ENCODE measurements at regions not wholly inside any gene's neighbourhood (a gene's known extent, or its start where the extent isn't known, plus 50 kb on each side); places are given as distances from the start of the nearest gene placed in this dataset.

- peak; percentile 72 for DNase-seq
Measured at GRCh38 chr4:41360214-41360920, 103.6 kb downstream of the UCHL1 start.

GRCh38 chr4:41360921-41361793, 104.4 kb downstream of the UCHL1 start:
- DNase-seq, result peak; percentile 76

- DNase-seq, result peak; percentile 59
Measured at GRCh38 chr4:41361794-41362526, 105.2 kb downstream of the UCHL1 start.

GRCh38 chr4:41362621-41363383, 106.1 kb downstream of the UCHL1 start:
- peak; percentile 14 for DNase-seq

- DNase-seq, result no peak
Measured at GRCh38 chr4:41363384-41363981, 106.8 kb downstream of the UCHL1 start.

- no peak for DNase-seq
Measured at GRCh38 chr4:41364876-41365275, 108.1 kb downstream of the UCHL1 start.

- no peak for DNase-seq
Measured at GRCh38 chr4:41365681-41366080, 109.0 kb downstream of the UCHL1 start.

- no peak for DNase-seq
Measured at GRCh38 chr4:41366911-41367517, 110.3 kb downstream of the UCHL1 start.

- DNase-seq, result no peak
Measured at GRCh38 chr4:41369680-41370079, 113.0 kb downstream of the UCHL1 start.

- DNase-seq, result no peak
Measured at GRCh38 chr4:41373221-41373620, 116.5 kb downstream of the UCHL1 start.

- peak; percentile 22 for DNase-seq
Measured at GRCh38 chr4:41374490-41374889, 117.8 kb downstream of the UCHL1 start.

GRCh38 chr4:41375561-41375960, 118.8 kb downstream of the UCHL1 start:
- no peak for DNase-seq

GRCh38 chr4:41377196-41377595, 120.5 kb downstream of the UCHL1 start:
- no peak for DNase-seq

GRCh38 chr4:41379230-41379629, 122.5 kb downstream of the UCHL1 start:
- DNase-seq, result no peak

- DNase-seq, result no peak
Measured at GRCh38 chr4:41380511-41381157, 123.9 kb downstream of the UCHL1 start.

GRCh38 chr4:41381384-41381783, 124.7 kb downstream of the UCHL1 start:
- no peak for DNase-seq

- no peak for DNase-seq
Measured at GRCh38 chr4:41384992-41385391, 128.3 kb downstream of the UCHL1 start.

- no peak for DNase-seq
Measured at GRCh38 chr4:41385481-41385880, 128.8 kb downstream of the UCHL1 start.

GRCh38 chr4:41388080-41388479, 131.4 kb downstream of the UCHL1 start:
- no peak for DNase-seq

GRCh38 chr4:41389356-41389755, 132.6 kb downstream of the UCHL1 start:
- no peak for DNase-seq

GRCh38 chr4:41390661-41391060, 133.9 kb downstream of the UCHL1 start:
- DNase-seq, result no peak

Measured in NCI-H1092 treated with DMSO at 0.1 percent for 48 hours (cell line).